HG02852 (cell line): ENCODE measurements at regions not wholly inside any gene's neighbourhood (a gene's known extent, or its start where the extent isn't known, plus 50 kb on each side); places are given as distances from the start of the nearest gene placed in this dataset.
A peak's percentile ranks its signal among the peaks of the same experiment; 100 is the strongest.
"Not testable (repeated sequence)": the region's sequence is repeated elsewhere in the genome, so short reads cannot be mapped to it uniquely, and the experiment has no call there.

ENCODE experiments used
- ATAC-seq: cut with Tn5 transposase; IDR thresholded peaks from one replicate; pipeline ENCODE4 v1.9.1; 2021; ENCODE audit warnings: mild to moderate bottlenecking, moderate library complexity; ENCODE audit not compliant: unreplicated experiment

GRCh38 chr6:18586133-18586532 is 199.0 kb downstream of the RNF144B start:
- ATAC-seq: no peak

DNA sequence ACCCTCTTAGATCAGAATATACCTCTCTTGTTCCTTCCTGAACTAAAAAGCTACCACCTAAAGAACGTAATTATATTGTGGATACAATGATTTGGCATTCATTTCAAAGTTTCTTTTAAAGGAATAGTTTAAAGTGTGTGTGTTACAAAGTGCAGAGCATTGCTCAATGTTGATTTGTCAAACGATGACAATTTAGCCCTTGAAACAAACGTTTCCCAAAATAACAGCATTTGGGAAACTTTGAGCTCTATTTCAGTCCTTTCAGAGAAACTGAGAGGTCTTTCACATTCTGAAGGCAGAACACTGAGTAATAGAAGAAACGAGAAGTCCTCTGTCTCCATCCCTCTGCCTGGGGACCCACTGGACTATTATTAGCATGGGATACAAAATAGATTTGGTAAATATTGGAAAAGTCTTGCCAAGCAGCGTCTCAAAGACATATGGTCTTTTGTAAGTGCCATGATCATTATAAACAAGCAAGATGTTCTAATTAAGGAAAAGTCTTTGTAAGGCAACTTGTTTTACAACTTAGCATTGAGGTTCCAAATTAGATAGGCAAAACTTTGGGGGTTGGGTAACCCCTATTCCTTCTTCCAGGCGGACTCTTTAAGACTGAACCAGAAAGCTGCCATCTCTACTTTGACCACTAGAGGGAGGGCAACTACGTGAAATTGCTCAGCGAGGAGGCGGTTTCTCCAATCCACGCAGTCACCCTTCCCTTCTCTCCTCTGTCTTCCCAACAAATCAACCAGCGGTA is 208.8 kb downstream of the RNF144B start:
- ATAC-seq: peak; percentile 82

- ATAC-seq: no peak
Measured at GRCh38 chr6:18596531-18596835, 209.3 kb downstream of the RNF144B start.

GRCh38 chr6:18598551-18599264 is 211.6 kb downstream of the RNF144B start:
- no peak for ATAC-seq

GRCh38 chr6:18600255-18600654 is 213.1 kb downstream of the RNF144B start:
- ATAC-seq: no peak

DNA sequence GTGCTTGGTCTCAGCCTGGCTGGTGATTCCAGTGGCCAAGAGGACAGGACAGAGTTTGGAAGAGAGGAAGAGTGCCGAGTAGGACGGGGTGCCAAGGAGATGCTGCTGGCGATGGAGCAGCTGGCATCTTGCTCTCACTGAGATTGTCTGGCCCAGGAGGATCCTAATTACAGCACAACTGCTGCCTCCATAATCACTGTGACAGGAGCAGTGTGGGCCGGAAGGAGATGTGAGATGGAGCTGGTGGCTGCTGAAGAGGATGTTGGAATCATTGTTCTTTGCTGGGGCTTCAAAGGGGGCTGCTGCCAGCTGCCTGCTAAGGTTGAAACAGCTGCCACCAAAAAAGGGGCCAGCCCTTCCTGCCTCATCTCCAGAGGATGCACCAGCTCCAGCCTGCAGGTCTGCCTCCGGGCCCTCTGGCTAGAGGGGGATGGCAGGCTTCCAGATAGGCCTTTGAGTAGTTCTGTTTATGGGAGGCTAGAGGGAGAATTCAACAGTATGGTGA is 214.4 kb downstream of the RNF144B start:
- no peak for ATAC-seq

GRCh38 chr6:18602931-18603330 is 215.8 kb downstream of the RNF144B start:
- ATAC-seq: no peak

GRCh38 chr6:18603361-18603760 is 216.2 kb downstream of the RNF144B start:
- no peak for ATAC-seq

GRCh38 chr6:18605841-18606240 is 218.7 kb downstream of the RNF144B start:
- ATAC-seq: no peak

DNA sequence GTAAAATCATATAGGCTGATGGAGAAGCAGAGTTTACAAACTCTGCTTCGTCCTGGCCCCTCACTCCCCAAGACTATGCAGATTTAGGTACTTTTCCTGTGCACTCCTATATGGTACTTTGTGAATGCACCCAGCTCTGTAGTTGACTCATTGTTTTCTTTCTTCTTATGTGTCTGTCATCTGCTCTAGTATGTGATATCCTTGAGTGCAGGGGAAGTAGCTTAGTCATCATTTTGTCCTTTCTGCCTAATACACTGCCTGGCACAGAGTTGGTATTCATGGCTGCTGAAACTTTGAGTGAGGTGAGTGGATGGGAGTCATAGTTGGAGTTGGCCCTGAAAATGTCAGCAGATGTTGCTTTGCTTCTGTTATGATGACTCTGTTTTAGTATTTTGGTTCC is 222.6 kb downstream of the RNF144B start:
- ATAC-seq: no peak

DNA sequence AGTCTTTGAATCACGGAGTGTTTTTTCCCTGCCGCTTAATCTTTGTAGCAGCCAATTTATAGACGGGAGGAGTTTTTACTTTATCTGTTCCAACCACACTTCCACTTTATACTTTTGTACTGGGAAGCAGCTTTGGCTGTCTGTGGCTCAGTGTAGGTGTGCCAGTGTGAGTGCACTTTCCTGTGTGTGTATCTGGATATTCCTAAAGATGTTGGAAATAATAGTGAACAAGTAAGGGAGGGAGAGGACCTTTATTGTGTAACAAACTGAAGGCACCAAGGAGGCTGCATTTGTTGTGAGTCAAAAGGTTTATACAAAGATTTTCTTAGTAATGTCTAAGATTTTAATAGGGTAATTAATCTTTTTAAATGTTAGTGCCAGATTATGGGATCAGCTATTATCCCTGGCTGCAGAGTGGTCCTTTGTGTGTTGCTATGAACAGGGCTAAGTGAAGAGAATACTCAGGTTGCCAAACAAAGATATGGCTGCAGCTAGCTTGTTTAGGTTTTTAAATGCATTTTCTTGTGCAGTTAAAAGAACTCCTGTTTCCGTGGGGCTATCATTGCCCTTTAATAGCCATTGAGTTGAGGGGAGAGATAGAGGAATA is 226.3 kb downstream of the RNF144B start:
- no peak for ATAC-seq

- ATAC-seq: no peak
Measured at GRCh38 chr6:18629571-18629970, 242.4 kb downstream of the RNF144B start.

- no peak for ATAC-seq
Measured at GRCh38 chr6:18632670-18633410, 245.7 kb downstream of the RNF144B start.

DNA sequence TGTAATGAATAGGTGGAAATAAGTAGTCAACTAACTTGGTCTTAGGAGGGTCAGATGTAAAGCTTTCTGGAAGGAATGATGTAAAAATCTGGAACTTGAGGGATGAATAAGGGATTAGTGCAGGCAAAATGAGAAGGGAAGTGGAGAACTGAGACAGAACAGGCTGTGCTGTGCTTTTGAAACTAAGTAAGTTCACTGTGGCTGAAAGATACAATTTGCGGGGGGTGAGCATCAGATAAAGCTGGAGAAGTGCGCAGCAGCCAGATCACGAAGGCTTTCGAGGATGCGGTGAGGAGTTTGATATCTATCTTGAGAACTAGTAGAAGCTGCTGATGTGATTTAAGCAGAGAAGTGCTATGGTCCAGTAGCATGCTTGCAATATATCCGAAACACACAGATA is 247.8 kb downstream of the RNF144B start:
- no peak for ATAC-seq

- ATAC-seq: no peak
Measured at GRCh38 chr6:18640134-18640533, 253.0 kb downstream of the RNF144B start.

GRCh38 chr6:18640754-18641153 is 253.6 kb downstream of the RNF144B start:
- no peak for ATAC-seq

DNA sequence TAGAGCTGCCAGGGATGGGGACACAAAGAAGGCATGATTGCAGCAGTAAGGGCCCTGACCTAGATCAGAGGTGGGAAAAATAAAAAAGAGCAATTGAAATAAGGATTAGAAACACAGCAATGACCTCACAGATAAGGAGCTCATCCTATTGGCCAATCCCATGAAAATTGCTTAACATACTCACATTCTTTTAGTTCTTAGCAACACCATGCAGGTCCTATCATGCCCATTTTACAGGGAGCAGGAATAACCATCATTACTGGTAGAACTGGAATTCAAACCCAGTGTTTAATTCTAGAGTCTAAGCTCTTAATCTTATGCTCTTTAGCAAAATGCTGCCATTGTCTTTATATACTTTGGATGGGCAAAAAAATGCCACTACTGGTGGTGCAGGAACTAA is 267.7 kb downstream of the RNF144B start:
- ATAC-seq: no peak

GRCh38 chr6:18656506-18656905 is 269.4 kb downstream of the RNF144B start:
- no peak for ATAC-seq

GRCh38 chr6:18659994-18660393 is 272.8 kb downstream of the RNF144B start:
- ATAC-seq: not testable (repeated sequence)

GRCh38 chr6:18663011-18663410 is 275.9 kb downstream of the RNF144B start:
- no peak for ATAC-seq

GRCh38 chr6:18664401-18664800 is 277.3 kb downstream of the RNF144B start:
- no peak for ATAC-seq
